ENCODE measurements at regions not wholly inside any gene's neighbourhood (a gene's known extent, or its start where the extent isn't known, plus 50 kb on each side); places are given as distances from the start of the nearest gene placed in this dataset.

- no peak for DNase-seq (ENCODE audit: low spot score)
- in situ Hi-C loops (cut with MboI; ENCODE audit: low sequenced_read_pairs, unreplicated experiment), result no loop called here
- TF ChIP-seq CTCF (IDR thresholded peaks at IDR 0.05; ENCODE audit: borderline replicate concordance, control extremely low read depth, extremely low read depth, insufficient read depth, missing control alignments), result no peak
These were observed 207.5 kb downstream of the HERPUD2 start for GRCh38 chr7:35487402-35487801.

- in situ Hi-C loops (cut with MboI; ENCODE audit: low sequenced_read_pairs, unreplicated experiment), result no loop called here
- DNase-seq (ENCODE audit: low spot score), result no peak
- no peak for TF ChIP-seq CTCF (IDR thresholded peaks at IDR 0.05; ENCODE audit: borderline replicate concordance, control extremely low read depth, extremely low read depth, insufficient read depth, missing control alignments)
These were observed 209.5 kb downstream of the HERPUD2 start for GRCh38 chr7:35485436-35485835.

GRCh38 chr7:35483568-35483967 lies 211.4 kb downstream of the HERPUD2 start:
- in situ Hi-C loops (cut with MboI; ENCODE audit: low sequenced_read_pairs, unreplicated experiment), result no loop called here
- no peak for TF ChIP-seq CTCF (IDR thresholded peaks at IDR 0.05; ENCODE audit: borderline replicate concordance, control extremely low read depth, extremely low read depth, insufficient read depth, missing control alignments)
- no peak for DNase-seq (ENCODE audit: low spot score)

GRCh38 chr7:35482231-35482630 lies 212.7 kb downstream of the HERPUD2 start:
- TF ChIP-seq CTCF (IDR thresholded peaks at IDR 0.05; ENCODE audit: borderline replicate concordance, control extremely low read depth, extremely low read depth, insufficient read depth, missing control alignments), result no peak

GRCh38 chr7:35480806-35481205 lies 214.1 kb downstream of the HERPUD2 start:
- no peak for TF ChIP-seq CTCF (IDR thresholded peaks at IDR 0.05; ENCODE audit: borderline replicate concordance, control extremely low read depth, extremely low read depth, insufficient read depth, missing control alignments)
- in situ Hi-C loops (cut with MboI; ENCODE audit: low sequenced_read_pairs, unreplicated experiment), result no loop called here
- DNase-seq (ENCODE audit: low spot score), result no peak

More at GRCh38 chr7:35482231-35482630, 212.7 kb downstream of the HERPUD2 start:
- in situ Hi-C loops (cut with MboI; ENCODE audit: low sequenced_read_pairs, unreplicated experiment), result no loop called here
- DNase-seq (ENCODE audit: low spot score), result no peak

GRCh38 chr7:35477609-35478008 lies 217.3 kb downstream of the HERPUD2 start:
- in situ Hi-C loops (cut with MboI; ENCODE audit: low sequenced_read_pairs, unreplicated experiment), result no loop called here
- no peak for DNase-seq (ENCODE audit: low spot score)
- no peak for TF ChIP-seq CTCF (IDR thresholded peaks at IDR 0.05; ENCODE audit: borderline replicate concordance, control extremely low read depth, extremely low read depth, insufficient read depth, missing control alignments)

GRCh38 chr7:35474100-35474499 lies 220.2 kb upstream of the TBX20 start:
- in situ Hi-C loops (cut with MboI; ENCODE audit: low sequenced_read_pairs, unreplicated experiment), result no loop called here
- no peak for DNase-seq (ENCODE audit: low spot score)
- no peak for TF ChIP-seq CTCF (IDR thresholded peaks at IDR 0.05; ENCODE audit: borderline replicate concordance, control extremely low read depth, extremely low read depth, insufficient read depth, missing control alignments)

Measured in GM13976 (cell line).